GM19468 (cell line): ENCODE measurements at regions not wholly inside any gene's neighbourhood (a gene's known extent, or its start where the extent isn't known, plus 50 kb on each side); places are given as distances from the start of the nearest gene placed in this dataset.
"Not testable (repeated sequence)": the region's sequence is repeated elsewhere in the genome, so short reads cannot be mapped to it uniquely, and the experiment has no call there.

Experiments used
- ATAC-seq: cut with Tn5 transposase; IDR thresholded peaks from one replicate; pipeline ENCODE4 v1.9.1; 2021; ENCODE audit warnings: mild to moderate bottlenecking, moderate library complexity, moderate number of reproducible peaks; ENCODE audit not compliant: unreplicated experiment; ENCODE audit errors: extremely low read depth

DNA sequence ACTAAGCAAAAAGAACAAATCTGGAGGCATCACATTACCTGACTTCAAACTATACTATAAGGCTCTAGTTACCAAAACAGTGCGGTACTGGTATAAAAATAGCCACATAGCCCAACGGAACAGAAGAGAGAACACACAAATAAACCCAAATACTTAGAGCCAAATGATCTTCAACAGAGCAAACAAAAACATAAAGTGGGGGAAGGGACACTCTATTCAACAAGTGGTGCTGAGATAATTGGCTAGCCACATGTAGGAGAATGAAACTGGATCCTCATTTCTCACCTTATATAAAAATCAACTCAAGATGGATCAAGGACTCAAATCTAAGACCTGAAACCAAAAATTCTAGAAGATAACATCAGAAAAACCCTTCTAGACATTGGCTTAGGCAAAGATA is 89.9 kb upstream of the ZNF608 start:
- not testable (repeated sequence) for ATAC-seq

DNA sequence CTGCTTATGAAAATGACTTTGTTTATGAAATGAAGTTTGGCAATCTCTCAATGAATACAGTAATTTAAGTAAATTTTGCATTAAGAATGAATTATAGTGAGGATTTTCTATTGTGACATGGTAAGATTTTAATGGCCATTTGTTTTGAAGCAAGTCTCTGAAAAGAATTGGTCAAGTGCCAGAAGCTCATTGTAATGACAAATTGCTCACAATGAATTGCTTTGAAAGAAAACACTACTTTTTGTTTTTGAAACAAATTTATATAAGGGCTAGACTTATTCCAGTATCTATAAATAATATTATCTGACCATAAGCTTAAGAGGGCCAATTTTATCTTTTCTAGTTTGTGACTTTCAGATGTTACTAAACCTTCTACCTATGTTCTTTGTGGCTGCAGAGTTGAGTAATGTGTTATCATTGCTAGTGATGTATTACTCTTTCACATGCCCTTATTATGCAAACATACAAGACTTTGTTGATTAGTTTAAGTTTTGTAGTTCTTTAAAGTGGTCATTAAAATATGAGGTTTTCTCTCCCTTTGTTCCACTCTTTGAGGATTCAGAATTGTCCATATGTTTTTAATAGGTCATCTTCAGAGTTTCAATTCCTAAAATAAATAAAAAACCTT is 93.0 kb upstream of the ZNF608 start:
- ATAC-seq = no peak

DNA sequence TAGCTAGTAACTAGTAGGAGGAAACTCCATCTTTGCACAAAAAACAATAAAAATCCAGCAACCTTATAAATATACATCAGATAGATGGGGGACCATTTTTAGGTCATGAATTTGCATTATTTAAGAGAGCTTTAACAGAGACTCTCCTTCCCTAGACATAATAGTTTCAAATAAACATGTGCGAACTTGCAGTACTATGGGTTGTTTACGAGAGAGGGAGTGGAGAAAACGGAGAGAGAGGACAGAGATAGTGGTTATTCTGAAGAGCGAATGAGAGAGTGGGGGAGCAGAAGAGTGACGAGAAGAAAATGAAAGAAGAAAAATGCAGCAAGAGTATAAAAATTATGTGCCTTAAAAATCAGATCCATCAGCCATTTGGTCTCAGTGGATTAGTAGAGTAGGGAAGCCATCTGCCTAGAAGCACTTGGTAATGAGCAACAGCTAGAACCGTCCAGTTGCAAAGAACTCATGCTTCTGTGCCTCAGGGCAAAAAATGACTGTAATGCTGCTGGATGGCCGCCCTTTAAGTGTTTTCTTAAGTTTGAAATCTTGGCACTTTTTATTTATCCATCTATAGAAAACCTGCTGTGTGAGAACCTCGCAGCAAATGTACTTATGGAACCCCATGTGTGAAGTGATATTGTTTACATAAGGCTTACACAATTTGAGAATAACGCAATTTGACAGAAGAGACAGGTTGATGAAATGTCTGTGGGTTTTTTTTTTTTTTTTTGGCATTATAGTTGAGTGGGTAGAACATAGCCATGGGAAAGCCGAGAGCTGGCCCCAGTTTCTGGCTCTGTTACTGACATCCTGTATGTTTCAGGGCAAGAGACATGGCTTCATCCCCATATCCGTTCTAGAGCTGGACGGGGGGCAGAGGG is 95.6 kb upstream of the ZNF608 start:
- no peak for ATAC-seq

DNA sequence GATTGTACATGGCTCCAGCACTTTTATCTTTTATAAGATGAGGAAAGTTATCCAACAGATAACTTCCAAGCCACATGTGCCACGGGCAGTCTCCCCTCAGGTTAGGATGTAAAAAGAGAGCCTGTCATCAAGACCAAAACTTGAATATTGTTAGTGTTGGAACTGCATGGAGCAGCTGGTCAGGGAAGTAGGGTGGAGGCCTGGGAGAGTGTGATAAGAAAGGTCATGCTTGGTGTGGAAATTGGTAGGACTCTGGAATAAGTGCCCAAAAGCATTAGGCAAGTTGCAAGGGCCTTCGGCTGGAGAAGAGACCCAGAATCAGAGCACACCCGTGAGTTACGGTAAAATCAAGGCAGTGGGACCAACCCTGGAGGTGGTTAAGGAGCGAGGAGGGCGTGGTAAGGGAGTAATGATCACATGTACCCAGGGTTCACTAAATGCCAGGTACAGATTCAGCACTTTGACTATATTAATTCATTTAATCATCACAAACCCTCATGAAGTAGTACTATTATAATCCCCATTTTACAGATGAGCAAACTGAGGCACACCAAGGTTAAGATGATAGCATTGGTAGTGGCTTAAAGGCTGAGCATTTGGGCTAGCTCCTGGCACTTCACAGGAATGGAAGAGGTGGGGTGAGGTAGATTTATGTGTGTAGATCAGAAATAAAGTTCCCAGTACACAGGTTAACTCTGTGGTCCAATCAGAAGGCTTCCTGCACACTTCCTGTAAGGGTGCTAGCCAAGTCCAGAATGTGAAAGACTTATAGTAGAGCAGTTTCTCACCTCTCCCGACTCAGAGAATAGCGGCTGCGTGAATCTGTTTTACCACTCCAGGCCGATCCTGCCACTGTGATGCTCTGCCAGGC is 96.5 kb upstream of the ZNF608 start:
- ATAC-seq = no peak

DNA sequence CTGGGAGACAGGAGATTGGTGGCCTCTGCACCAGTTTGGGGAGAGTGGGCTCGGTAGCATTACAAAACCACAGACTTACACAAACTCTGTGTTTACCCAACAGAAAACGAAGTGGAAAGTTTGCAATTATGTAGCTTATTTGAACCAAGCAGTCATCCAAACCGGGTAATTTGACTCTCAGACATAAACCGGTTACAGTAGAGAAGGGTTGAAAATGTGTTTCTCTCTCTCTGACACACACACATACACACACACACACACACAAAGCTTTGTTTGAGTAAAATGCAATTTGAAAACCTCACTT is 97.1 kb upstream of the ZNF608 start:
- no peak for ATAC-seq

DNA sequence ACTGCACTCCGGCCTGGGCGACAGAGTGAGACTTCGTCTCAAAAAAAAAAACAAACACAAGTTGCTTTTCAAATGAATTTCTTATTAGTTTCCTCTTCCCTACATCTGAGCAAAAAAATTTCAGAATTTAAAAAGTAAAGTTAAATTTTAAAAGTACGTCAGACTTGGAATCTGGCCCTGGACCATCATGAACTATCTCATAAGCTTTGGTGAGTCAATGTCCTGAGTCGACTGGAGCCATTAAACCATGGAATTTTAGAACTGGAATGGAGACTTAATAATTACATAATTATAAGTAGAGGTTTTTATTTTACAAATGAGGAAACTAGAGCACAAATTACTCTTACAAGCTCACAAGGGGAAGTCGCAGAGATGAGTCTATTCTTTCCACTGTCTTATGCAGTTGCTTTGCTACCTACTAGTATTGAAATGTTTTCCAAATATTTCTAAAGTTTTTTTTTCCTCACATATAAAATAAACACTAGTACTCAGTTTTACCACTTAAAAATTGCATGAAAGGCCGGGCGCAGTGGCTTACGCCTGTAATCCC is 98.0 kb upstream of the ZNF608 start:
- ATAC-seq = no peak

DNA sequence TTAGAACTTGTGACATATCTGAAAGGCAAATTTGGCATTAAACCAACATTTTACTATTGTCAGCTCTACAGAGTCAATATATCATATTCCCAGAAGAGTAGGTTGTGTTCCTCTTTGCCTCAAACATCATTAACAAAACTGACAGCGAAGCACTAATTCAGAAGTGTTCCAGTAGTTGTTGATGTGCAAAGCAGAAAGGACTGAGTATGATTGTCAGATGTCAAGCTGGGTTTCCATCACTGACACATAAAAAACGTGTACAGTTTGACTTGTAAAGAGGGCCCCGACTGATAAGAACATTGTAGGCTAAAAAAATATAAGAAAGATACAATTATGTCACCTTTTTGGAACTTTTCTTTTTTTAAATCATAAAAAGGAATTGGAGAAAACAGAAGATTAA is 101.5 kb upstream of the ZNF608 start:
- ATAC-seq = no peak

DNA sequence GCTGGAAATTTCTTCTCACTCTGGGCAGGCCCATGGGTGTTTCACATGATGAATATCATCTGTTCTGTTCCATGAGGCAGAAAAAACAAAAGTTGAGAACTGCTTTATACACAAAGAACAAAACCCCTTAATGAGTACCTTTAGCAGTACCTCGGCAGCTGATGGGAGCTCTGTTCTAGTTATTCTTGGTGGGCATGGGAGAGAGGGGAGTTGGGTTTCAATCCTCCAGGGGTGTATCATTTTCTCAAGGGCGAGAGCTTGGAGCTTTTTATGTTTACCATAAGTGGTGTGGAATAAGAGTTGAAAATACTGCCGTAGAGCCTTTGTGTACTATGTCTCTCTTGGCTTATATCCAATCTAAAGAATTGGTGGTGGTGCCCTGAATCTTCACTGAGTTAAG is 103.3 kb upstream of the ZNF608 start:
- no peak for ATAC-seq

DNA sequence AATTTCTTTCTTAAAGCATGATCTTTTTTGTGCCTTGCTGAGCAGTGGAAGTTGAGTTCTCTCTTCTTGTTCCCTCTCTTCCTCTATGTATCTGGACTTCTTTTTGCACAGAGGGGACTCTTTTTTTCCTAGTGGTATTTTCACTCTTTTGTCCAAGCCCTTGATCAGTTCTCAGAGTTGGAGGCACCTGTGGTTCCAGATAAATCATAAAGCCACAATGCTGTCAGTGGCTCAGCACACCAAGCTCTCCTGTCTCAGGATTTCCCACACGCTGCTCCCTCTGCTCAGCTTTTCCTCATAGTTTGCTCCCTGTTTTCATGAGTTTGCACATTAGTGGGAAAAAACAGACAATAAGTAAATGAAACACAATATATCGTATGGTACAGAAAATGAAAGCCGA is 110.3 kb upstream of the ZNF608 start:
- no peak for ATAC-seq

DNA sequence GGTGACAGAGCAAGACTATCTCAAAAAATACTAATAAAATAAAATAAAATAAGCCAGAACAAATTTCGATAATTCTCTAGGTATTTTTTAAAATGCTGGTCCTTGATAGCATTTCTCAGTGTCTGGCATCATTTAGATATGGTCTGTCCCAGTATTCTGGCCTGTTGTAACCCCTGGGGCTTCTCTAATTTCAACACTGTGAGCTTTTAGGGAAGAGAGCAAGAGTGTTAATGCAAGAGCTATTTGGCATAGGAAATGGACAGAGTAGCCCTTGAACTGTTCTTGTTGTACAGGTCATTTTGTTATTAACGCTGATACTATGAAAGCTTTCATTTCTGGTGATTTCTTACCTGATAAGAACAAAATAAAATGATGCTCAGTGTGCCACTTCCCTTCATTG is 112.2 kb upstream of the ZNF608 start:
- no peak for ATAC-seq

DNA sequence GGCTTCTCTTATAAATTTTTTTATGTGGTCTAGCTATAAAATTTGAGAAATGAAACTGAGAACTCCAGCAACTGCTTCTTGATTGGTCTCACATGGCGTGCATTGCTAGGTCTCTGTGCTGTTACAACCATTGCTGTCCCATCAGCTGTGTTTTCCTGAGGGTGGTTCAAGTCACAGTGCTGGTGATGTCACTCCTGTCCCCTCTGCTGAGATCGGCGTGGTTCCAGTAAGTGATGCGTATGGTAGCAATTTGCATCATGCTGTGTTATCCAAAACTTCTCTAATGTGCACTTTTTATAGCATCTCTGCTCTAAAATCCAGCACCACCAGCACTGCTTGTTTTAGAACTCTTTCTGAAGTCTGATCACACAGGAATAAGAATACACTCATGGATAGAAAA is 112.6 kb upstream of the ZNF608 start:
- no peak for ATAC-seq

DNA sequence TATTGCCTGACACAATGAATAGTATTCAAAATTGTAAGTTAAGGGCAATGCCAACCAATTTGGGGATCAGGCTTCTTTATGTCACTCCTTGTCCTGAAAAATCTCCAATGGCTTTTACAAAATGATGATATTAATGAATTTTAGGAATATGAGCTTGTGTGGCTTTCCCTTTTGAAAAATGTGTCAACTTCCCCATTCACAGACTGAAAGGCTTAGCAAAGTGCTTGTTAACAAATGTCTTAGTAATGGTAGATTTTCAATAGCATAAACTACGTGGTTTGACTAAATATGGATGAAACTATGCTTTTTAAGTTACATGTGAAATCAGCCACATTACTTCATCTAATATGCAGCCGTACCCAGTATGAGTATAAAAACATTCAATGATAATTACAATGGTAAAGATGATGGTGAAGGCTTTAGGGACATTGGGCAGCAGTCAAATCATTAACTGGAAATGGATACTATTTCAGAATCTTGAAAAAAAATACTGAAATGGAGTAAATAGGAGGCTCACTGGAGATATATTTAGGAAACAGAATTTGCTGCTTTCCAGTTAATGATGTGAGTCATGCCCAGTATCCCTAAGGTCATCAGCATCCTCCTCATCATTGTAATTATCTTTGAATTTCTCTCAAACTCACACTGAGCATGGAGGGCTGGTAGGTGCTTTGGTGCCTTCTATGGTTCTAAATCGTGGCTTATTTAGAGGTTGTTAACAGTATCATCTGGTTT is 113.3 kb upstream of the ZNF608 start:
- ATAC-seq = no peak

DNA sequence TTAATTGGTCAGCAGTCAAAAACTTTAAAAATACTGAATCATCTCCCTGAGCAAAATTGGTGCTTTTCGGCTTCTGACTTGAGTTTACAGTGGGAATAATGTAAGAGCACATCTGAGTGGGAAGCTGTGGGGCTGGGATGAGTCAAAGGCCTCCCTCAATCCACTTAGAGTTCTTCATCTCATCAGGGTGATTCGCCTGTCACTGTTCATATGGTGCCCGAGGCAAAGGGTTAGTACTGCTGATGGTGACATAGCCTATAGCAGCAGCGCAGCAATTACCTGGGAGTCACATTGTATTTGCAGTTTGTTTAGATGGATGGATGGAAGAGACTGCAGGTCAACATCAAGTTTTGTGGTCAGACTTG is 113.8 kb upstream of the ZNF608 start:
- ATAC-seq = no peak

DNA sequence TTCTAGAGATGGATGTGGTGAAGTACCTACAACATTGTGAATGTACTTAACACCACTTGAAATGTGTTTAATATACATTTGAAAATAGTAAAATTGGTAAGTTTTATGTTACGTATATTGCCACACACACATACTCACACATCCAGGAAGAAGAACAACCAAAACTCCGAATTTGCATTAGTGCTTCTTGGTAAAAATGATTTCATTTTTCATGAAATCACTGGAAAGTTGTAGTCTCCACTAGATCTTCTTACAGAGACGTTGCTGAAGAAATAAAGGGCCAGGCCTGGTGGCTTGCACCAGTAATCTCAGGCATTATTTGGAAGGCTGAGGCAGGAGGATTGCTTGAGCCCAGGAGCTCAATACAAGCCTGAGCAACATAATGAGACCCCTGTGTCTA is 118.6 kb upstream of the ZNF608 start:
- ATAC-seq = no peak

DNA sequence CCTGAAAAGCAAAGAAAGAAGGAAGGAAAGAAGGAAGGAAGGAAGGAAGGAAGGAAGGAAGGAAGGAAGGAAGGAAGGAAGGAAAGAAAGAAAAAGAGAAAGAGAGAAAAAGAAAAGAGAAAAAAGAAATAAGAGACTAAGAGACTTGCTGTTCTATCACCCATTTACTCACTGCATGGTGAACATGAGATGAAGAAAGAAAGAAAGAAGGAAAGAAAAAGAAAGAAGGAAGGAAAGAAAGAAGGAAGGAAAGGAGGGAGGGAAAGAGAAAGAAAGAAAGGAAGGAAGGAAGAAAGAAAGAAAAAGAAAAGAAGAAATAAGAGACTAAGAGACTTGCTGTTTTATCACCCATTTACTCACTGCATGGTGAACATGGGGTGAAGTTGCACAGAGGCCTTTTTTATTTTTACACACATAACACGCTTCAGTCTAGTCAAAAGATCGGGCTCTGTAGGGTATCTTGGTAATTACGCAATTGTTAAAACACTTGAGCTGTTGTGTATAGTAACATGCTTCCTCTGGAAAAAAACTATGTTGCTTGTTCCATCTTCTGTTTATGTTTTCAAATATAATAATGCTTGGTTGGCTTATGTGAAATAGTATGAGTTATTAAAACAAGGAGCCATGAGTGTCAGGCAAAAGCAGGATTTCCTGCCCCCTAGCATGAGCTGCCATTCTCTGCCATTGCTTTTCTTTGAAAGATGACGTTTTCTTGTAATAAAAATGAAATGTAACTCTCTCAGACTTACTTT is 119.3 kb upstream of the ZNF608 start:
- ATAC-seq = no peak

DNA sequence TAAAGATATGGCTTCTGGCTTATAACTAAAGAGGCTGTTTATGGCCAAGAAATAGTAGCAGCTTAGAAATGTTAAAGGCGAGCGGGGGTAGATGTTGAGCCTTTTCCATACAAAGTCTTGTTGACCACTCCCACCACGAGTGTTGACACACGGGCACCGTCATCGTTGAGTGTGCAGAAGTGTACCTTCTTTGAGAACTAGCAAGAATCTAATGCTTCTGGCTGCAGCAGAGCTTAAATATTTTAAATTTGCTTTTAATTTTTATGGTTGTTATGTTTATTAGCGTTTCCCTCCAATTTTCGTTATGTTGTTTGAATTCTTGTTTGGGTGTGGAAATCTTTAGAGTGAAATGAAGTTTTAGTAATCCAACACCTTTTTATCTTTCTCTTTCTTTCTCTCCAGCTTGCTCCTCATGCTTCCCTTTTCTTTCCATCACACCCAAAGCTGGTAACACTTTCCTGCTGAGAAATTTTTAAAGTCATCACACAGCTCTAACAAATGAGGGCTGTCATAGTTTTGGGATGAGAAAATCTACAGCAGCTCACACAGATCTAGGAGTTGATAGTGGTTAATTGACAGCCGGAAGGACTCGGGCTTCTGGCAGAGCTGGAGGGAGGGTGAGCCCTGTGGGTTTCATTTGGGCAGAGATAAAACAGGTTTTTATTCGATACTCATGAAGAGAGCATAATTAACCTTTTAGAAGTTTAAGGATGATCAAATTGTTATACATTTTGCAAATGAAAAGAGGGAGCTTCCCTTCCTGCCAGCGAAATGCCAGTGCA is 120.1 kb upstream of the ZNF608 start:
- no peak for ATAC-seq

DNA sequence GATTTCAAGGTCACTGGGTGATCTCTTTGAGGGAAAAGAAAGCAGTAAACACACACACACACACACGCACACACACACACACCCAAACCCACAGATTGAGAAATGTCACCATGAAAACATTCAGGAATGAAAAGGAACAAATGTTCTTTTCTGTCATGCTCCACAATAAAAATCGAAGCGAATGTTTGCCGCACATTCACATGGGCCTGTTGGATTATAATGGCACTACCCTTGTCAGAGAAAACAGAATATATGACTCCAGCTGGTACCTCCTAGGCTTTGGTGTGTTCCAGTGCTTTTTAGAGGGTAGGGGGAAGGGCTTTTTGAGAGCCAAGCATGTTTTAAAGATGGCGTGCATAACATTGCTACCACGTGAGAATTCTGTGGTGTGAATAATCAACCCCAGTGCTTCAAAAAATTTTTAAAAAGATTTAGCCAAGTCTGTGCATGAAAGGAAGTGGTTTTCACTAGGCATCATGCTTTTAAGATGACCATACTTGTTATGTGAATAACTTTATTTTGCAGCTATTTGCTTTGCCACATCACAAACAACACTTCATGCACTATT is 120.8 kb upstream of the ZNF608 start:
- no peak for ATAC-seq

DNA sequence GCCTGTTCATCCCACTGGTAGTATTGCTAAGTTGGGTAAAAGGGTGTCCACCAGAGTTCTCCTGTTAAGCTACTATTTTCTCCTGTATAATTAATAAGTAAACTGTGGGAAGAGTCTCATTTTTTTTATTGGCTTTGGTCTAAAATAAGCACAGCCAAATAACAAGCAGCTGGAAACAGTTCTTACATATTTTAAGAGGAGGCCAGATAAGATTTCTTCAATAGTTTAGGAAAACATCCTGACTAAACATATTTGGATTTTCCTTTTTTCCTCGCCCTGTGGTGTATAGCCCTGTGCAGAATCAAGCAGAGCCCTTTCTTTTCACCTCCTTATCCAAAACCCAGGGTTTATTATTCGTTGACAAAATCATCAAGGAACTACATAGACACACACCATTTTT is 122.2 kb upstream of the ZNF608 start:
- no peak for ATAC-seq
